ENCODE measurements at regions not wholly inside any gene's neighbourhood (a gene's known extent, or its start where the extent isn't known, plus 50 kb on each side); places are given as distances from the start of the nearest gene placed in this dataset.
A peak's percentile ranks its signal among the peaks of the same experiment; 100 is the strongest.
"Not testable (repeated sequence)": the region's sequence is repeated elsewhere in the genome, so short reads cannot be mapped to it uniquely, and the experiment has no call there.

- H3K9me3 ChIP-seq; H3K4me3 ChIP-seq; H3K4me1 ChIP-seq; intact Hi-C loops (cut with DNase I); ATAC-seq; H3K27ac ChIP-seq; H3K27me3 ChIP-seq; DNase-seq; H3K36me3 ChIP-seq: not testable (repeated sequence)
Measured at GRCh38 chr4:9110700-9111099, 59.5 kb upstream of the FAM90A26 start.

GRCh38 chr4:9103148-9103524 is 67.1 kb upstream of the FAM90A26 start:
- H3K36me3 ChIP-seq; ATAC-seq; H3K4me3 ChIP-seq; DNase-seq; H3K9me3 ChIP-seq; intact Hi-C loops (cut with DNase I); H3K27ac ChIP-seq; H3K4me1 ChIP-seq; H3K27me3 ChIP-seq: not testable (repeated sequence)
- peak; percentile 13 to 28 for TF ChIP-seq CTCF (IDR thresholded peaks at IDR 0.05)

GRCh38 chr4:9102471-9103147 is 67.6 kb upstream of the FAM90A26 start:
- peak overlapping the region in 1 of 2 donors; percentile 17 for H3K4me3 ChIP-seq
- ATAC-seq; H3K4me1 ChIP-seq; H3K27me3 ChIP-seq; intact Hi-C loops (cut with DNase I); H3K9me3 ChIP-seq; H3K36me3 ChIP-seq: not testable (repeated sequence)
- DNase-seq = peak in 2 of 4 donors; percentile 47 to 77
- peak overlapping the region in 1 of 2 donors; percentile 57 for H3K27ac ChIP-seq

- H3K27ac ChIP-seq; H3K9me3 ChIP-seq; intact Hi-C loops (cut with DNase I); H3K27me3 ChIP-seq; H3K4me3 ChIP-seq; H3K4me1 ChIP-seq; H3K36me3 ChIP-seq; ATAC-seq; DNase-seq: not testable (repeated sequence)
Measured at GRCh38 chr4:9096330-9096729, 73.9 kb upstream of the FAM90A26 start.

- DNase-seq; intact Hi-C loops (cut with DNase I); H3K4me1 ChIP-seq; H3K4me3 ChIP-seq; H3K9me3 ChIP-seq; H3K27me3 ChIP-seq; H3K27ac ChIP-seq; H3K36me3 ChIP-seq; ATAC-seq: not testable (repeated sequence)
Measured at GRCh38 chr4:9078796-9079195, 91.4 kb upstream of the FAM90A26 start.

- intact Hi-C loops (cut with DNase I); DNase-seq; H3K27me3 ChIP-seq; H3K4me1 ChIP-seq; H3K4me3 ChIP-seq; H3K9me3 ChIP-seq; H3K27ac ChIP-seq; ATAC-seq; H3K36me3 ChIP-seq: not testable (repeated sequence)
Measured at GRCh38 chr4:9076974-9077373, 93.2 kb upstream of the FAM90A26 start.

GRCh38 chr4:9076486-9076885 is 93.7 kb upstream of the FAM90A26 start:
- H3K27me3 ChIP-seq; H3K4me3 ChIP-seq; intact Hi-C loops (cut with DNase I); ATAC-seq; H3K9me3 ChIP-seq; H3K27ac ChIP-seq; H3K4me1 ChIP-seq; DNase-seq; H3K36me3 ChIP-seq: not testable (repeated sequence)

GRCh38 chr4:9073371-9073770 is 96.8 kb upstream of the FAM90A26 start:
- DNase-seq; H3K27ac ChIP-seq; H3K4me1 ChIP-seq; H3K4me3 ChIP-seq; H3K27me3 ChIP-seq; intact Hi-C loops (cut with DNase I); ATAC-seq; H3K36me3 ChIP-seq; H3K9me3 ChIP-seq: not testable (repeated sequence)

- intact Hi-C loops (cut with DNase I); H3K27ac ChIP-seq; ATAC-seq; H3K4me1 ChIP-seq; H3K27me3 ChIP-seq; H3K36me3 ChIP-seq; H3K9me3 ChIP-seq; H3K4me3 ChIP-seq: not testable (repeated sequence)
- peak in 2 of 4 donors; percentile 8 to 28 for DNase-seq
Measured at GRCh38 chr4:9072521-9073220, 97.5 kb upstream of the FAM90A26 start.

GRCh38 chr4:9067923-9068322 is 102.3 kb upstream of the FAM90A26 start:
- DNase-seq; H3K27me3 ChIP-seq; H3K4me1 ChIP-seq; ATAC-seq; H3K27ac ChIP-seq; intact Hi-C loops (cut with DNase I); H3K36me3 ChIP-seq; H3K4me3 ChIP-seq: not testable (repeated sequence)
- H3K9me3 ChIP-seq = peaks cover 0 to 21% of the 10 kb centered on the region in 2 donors

- intact Hi-C loops (cut with DNase I); H3K4me1 ChIP-seq; H3K4me3 ChIP-seq; H3K36me3 ChIP-seq; H3K27ac ChIP-seq; ATAC-seq; H3K27me3 ChIP-seq; DNase-seq: not testable (repeated sequence)
- H3K9me3 ChIP-seq = peaks cover 0 to 23% of the 10 kb centered on the region in 2 donors
Measured at GRCh38 chr4:9063612-9064011, 106.6 kb upstream of the FAM90A26 start.

GRCh38 chr4:9024866-9025265 is 145.3 kb upstream of the FAM90A26 start:
- ATAC-seq; H3K27me3 ChIP-seq; DNase-seq; intact Hi-C loops (cut with DNase I); H3K27ac ChIP-seq; H3K9me3 ChIP-seq; H3K36me3 ChIP-seq; H3K4me1 ChIP-seq; H3K4me3 ChIP-seq: not testable (repeated sequence)
